ENCODE measurements at regions not wholly inside any gene's neighbourhood (a gene's known extent, or its start where the extent isn't known, plus 50 kb on each side); places are given as distances from the start of the nearest gene placed in this dataset.

DNA sequence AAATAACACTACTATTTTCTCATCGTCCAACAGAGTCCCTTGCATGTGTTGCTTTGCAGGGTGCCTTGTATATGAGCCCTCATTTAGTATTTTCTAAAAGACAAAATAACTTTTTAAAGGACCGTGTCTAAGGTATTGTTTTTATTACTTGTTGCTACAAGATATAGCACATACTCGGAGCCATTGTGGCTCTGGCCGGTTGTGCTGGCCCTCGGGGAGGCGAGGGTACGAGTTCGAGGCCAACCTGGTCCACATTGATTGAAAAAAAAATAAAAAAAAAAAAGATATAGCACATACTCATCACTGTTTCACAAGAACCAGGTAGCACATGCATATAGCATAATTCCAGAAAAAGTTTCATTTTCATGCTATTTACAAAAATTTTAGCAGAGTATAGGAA lies 869.2 kb downstream of the MRPL39 start:
- DNase-seq (ENCODE audit: low spot score) = no peak
- H3F3A ChIP-seq (replicated peaks; ENCODE audit: low read depth) = no peaks in the 10 kb centered on the region
- H2AFZ ChIP-seq = no peak overlapping the region
- H3K4me3 Mint-ChIP-seq = no peak overlapping the region
- H3K4me3 ChIP-seq = no peak overlapping the region
- no peaks in the 10 kb centered on the region for H3K79me2 ChIP-seq (replicated peaks; ENCODE audit: insufficient read depth)
- peaks cover 77% of the 10 kb centered on the region for H3K9me3 Mint-ChIP-seq
- H3K27ac Mint-ChIP-seq = no peak overlapping the region
- H3K4me2 ChIP-seq = no peak overlapping the region
- no peaks in the 10 kb centered on the region for H3K9me2 ChIP-seq (ENCODE audit: insufficient read depth)
- H3K27me3 ChIP-seq (ENCODE audit: insufficient read depth) = no peaks in the 10 kb centered on the region
- H3K27ac ChIP-seq (ENCODE audit: low read depth) = no peak overlapping the region
- H3K36me3 Mint-ChIP-seq (ENCODE audit: low read depth) = no peaks in the 10 kb centered on the region; the same call in 2 of the 3 replicates
- no peaks in the 10 kb centered on the region for H3K4me1 Mint-ChIP-seq
- H4K20me1 ChIP-seq (replicated peaks; ENCODE audit: insufficient read depth) = no peaks in the 10 kb centered on the region
- H3K4me1 ChIP-seq (ENCODE audit: insufficient read depth) = no peaks in the 10 kb centered on the region
- TF ChIP-seq JUNB (IDR thresholded peaks at IDR 0.05; ENCODE audit: unreplicated experiment) = no peak
- H3K27me3 Mint-ChIP-seq (ENCODE audit: insufficient read depth, low read depth, poor library complexity) = no peaks in the 10 kb centered on the region
- no peaks in the 10 kb centered on the region; the same call in 1 of the 2 replicates for H3K36me3 ChIP-seq (ENCODE audit: insufficient read depth)
- ATAC-seq = no peak

DNA sequence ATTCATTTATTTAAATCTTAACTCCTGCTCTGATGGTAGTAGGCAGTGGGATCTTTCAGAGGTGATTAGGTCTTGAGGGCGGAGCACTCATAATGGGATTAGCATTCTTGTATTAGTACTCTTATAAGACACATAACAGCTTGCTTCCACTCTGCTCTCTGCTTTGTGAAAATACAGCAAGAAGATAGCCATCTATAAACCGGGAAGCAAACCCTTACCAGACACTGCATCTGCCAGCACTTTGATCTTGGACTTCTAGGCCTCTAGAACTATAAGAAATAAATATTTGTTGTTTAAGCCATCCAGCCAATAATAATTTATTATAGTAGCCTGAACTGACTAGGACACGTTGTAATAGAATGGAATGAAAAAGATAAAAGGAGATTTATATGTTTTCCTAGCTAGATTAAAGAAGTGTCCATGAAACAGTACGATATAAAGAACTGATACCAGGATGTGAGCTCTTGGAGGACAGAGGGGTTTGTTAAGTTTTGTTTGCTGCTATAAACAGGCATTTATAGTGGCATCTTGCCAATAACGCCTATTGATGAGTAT lies 869.9 kb downstream of the MRPL39 start:
- no peak overlapping the region for H3K27ac Mint-ChIP-seq
- no peak overlapping the region for H3K4me2 ChIP-seq
- H3F3A ChIP-seq (replicated peaks; ENCODE audit: low read depth) = no peaks in the 10 kb centered on the region
- no peak overlapping the region for H3K4me3 Mint-ChIP-seq
- H3K4me1 ChIP-seq (ENCODE audit: insufficient read depth) = no peaks in the 10 kb centered on the region
- H3K9me2 ChIP-seq (ENCODE audit: insufficient read depth) = no peaks in the 10 kb centered on the region
- ATAC-seq (no peak), DNase-seq (ENCODE audit: low spot score) (no peak)
- H3K36me3 Mint-ChIP-seq (ENCODE audit: low read depth) = no peaks in the 10 kb centered on the region; the same call in 2 of the 3 replicates
- H4K20me1 ChIP-seq (replicated peaks; ENCODE audit: insufficient read depth) = no peaks in the 10 kb centered on the region
- peaks cover 78% of the 10 kb centered on the region for H3K9me3 Mint-ChIP-seq
- H3K79me2 ChIP-seq (replicated peaks; ENCODE audit: insufficient read depth) = no peaks in the 10 kb centered on the region
- H3K27me3 ChIP-seq (ENCODE audit: insufficient read depth) = no peaks in the 10 kb centered on the region
- H3K4me1 Mint-ChIP-seq = no peaks in the 10 kb centered on the region
- H2AFZ ChIP-seq = no peak overlapping the region
- H3K36me3 ChIP-seq (ENCODE audit: insufficient read depth) = no peaks in the 10 kb centered on the region; the same call in 1 of the 2 replicates
- H3K27me3 Mint-ChIP-seq (ENCODE audit: insufficient read depth, low read depth, poor library complexity) = no peaks in the 10 kb centered on the region
- no peak for TF ChIP-seq ZNF331 (CRISPR knock-in tag; IDR thresholded peaks at IDR 0.05; ENCODE audit: low read depth)
- TF ChIP-seq, protein P1, sequence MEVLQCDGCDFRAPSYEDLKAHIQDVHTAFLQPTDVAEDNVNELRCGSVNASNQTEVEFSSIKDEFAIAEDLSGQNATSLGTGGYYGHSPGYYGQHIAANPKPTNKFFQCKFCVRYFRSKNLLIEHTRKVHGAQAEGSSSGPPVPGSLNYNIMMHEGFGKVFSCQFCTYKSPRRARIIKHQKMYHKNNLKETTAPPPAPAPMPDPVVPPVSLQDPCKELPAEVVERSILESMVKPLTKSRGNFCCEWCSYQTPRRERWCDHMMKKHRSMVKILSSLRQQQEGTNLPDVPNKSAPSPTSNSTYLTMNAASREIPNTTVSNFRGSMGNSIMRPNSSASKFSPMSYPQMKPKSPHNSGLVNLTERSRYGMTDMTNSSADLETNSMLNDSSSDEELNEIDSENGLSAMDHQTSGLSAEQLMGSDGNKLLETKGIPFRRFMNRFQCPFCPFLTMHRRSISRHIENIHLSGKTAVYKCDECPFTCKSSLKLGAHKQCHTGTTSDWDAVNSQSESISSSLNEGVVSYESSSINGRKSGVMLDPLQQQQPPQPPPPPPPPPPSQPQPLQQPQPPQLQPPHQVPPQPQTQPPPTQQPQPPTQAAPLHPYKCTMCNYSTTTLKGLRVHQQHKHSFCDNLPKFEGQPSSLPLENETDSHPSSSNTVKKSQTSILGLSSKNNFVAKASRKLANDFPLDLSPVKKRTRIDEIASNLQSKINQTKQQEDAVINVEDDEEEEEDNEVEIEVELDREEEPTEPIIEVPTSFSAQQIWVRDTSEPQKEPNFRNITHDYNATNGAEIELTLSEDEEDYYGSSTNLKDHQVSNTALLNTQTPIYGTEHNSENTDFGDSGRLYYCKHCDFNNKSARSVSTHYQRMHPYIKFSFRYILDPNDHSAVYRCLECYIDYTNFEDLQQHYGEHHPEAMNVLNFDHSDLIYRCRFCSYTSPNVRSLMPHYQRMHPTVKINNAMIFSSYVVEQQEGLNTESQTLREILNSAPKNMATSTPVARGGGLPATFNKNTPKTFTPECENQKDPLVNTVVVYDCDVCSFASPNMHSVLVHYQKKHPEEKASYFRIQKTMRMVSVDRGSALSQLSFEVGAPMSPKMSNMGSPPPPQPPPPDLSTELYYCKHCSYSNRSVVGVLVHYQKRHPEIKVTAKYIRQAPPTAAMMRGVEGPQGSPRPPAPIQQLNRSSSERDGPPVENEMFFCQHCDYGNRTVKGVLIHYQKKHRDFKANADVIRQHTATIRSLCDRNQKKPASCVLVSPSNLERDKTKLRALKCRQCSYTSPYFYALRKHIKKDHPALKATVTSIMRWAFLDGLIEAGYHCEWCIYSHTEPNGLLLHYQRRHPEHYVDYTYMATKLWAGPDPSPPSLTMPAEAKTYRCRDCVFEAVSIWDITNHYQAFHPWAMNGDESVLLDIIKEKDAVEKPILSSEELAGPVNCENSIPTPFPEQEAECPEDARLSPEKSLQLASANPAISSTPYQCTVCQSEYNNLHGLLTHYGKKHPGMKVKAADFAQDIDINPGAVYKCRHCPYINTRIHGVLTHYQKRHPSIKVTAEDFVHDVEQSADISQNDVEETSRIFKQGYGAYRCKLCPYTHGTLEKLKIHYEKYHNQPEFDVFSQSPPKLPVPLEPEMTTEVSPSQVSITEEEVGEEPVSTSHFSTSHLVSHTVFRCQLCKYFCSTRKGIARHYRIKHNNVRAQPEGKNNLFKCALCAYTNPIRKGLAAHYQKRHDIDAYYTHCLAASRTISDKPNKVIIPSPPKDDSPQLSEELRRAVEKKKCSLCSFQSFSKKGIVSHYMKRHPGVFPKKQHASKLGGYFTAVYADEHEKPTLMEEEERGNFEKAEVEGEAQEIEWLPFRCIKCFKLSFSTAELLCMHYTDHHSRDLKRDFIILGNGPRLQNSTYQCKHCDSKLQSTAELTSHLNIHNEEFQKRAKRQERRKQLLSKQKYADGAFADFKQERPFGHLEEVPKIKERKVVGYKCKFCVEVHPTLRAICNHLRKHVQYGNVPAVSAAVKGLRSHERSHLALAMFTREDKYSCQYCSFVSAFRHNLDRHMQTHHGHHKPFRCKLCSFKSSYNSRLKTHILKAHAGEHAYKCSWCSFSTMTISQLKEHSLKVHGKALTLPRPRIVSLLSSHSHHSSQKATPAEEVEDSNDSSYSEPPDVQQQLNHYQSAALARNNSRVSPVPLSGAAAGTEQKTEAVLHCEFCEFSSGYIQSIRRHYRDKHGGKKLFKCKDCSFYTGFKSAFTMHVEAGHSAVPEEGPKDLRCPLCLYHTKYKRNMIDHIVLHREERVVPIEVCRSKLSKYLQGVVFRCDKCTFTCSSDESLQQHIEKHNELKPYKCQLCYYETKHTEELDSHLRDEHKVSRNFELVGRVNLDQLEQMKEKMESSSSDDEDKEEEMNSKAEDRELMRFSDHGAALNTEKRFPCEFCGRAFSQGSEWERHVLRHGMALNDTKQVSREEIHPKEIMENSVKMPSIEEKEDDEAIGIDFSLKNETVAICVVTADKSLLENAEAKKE (CRISPR knock-in tag; IDR thresholded peaks at IDR 0.05) = no peak
- TF ChIP-seq EZH2 (IDR thresholded peaks at IDR 0.05; ENCODE audit: low read depth, unreplicated experiment) = no peak
- TF ChIP-seq, protein P2, sequence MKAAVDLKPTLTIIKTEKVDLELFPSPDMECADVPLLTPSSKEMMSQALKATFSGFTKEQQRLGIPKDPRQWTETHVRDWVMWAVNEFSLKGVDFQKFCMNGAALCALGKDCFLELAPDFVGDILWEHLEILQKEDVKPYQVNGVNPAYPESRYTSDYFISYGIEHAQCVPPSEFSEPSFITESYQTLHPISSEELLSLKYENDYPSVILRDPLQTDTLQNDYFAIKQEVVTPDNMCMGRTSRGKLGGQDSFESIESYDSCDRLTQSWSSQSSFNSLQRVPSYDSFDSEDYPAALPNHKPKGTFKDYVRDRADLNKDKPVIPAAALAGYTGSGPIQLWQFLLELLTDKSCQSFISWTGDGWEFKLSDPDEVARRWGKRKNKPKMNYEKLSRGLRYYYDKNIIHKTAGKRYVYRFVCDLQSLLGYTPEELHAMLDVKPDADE (IDR thresholded peaks at IDR 0.05) = no peak
- TF ChIP-seq, protein P3, sequence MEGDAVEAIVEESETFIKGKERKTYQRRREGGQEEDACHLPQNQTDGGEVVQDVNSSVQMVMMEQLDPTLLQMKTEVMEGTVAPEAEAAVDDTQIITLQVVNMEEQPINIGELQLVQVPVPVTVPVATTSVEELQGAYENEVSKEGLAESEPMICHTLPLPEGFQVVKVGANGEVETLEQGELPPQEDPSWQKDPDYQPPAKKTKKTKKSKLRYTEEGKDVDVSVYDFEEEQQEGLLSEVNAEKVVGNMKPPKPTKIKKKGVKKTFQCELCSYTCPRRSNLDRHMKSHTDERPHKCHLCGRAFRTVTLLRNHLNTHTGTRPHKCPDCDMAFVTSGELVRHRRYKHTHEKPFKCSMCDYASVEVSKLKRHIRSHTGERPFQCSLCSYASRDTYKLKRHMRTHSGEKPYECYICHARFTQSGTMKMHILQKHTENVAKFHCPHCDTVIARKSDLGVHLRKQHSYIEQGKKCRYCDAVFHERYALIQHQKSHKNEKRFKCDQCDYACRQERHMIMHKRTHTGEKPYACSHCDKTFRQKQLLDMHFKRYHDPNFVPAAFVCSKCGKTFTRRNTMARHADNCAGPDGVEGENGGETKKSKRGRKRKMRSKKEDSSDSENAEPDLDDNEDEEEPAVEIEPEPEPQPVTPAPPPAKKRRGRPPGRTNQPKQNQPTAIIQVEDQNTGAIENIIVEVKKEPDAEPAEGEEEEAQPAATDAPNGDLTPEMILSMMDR (conservative IDR thresholded peaks at IDR 0.05; ENCODE audit: low read depth in 2 of 2) = no peak
- TF ChIP-seq NANOG (IDR thresholded peaks at IDR 0.05; ENCODE audit: borderline replicate concordance) = no peak
- no peak for TF ChIP-seq STAT1 (IDR thresholded peaks at IDR 0.05; ENCODE audit: unreplicated experiment)
- TF ChIP-seq CREB1 (CRISPR knock-in tag; IDR thresholded peaks at IDR 0.05; ENCODE audit: low read depth) = no peak
- no peak overlapping the region for H3K4me3 ChIP-seq
- no peak overlapping the region for H3K27ac ChIP-seq (ENCODE audit: low read depth)

All from GM23338 (cell line).